ENCODE measurements at regions not wholly inside any gene's neighbourhood (a gene's known extent, or its start where the extent isn't known, plus 50 kb on each side); places are given as distances from the start of the nearest gene placed in this dataset.

DNA sequence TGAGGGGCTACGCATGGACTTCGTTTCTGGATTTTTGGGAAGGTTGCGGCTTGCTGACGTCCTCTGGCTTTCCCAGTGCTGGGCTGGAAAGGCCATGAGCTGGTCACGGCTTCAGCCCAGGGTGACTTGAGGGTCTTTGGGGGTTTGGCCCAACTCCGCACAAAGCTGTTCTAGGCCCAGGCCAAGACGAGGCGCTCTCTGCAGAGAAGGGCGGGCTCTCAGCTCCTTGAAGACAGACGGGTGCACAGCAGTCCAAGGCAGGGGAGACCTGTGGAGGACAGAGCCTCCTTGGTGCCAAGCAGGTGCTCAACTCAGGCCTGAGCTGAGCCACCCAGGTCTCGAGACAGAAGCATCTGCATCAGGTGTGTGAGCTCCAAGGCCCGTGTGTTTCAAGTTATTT is 1003.7 kb downstream of the BRD1 start:
- H3K4me2 ChIP-seq (ENCODE audit: low read depth, low read length): no peak overlapping the region
- peaks cover 2 to 14% of the 10 kb centered on the region in 2 experiments; a peak in 3 of 5 replicates for H3K27me3 ChIP-seq (ENCODE audit: control insufficient read depth in 1 of 2, insufficient read depth in 2 of 2, low read length in 2 of 2)
- H3K79me2 ChIP-seq (ENCODE audit: insufficient read depth, low read length): no peaks in the 10 kb centered on the region
- H4K20me1 ChIP-seq (ENCODE audit: insufficient read depth, low read length): no peaks in the 10 kb centered on the region
- no peak overlapping the region for H2AFZ ChIP-seq (ENCODE audit: low read length)
- ChIA-PET CTCF (ENCODE audit: low intra/inter-chr PET ratio, low total read pairs) (no interaction called here), POLR2A (no interaction called here)
- TF ChIP-seq ZNF224 (CRISPR knock-in tag; IDR thresholded peaks at IDR 0.05) (no peak), ISL2 (CRISPR knock-in tag; IDR thresholded peaks at IDR 0.05) (no peak)
- TF ChIP-seq, protein P1, sequence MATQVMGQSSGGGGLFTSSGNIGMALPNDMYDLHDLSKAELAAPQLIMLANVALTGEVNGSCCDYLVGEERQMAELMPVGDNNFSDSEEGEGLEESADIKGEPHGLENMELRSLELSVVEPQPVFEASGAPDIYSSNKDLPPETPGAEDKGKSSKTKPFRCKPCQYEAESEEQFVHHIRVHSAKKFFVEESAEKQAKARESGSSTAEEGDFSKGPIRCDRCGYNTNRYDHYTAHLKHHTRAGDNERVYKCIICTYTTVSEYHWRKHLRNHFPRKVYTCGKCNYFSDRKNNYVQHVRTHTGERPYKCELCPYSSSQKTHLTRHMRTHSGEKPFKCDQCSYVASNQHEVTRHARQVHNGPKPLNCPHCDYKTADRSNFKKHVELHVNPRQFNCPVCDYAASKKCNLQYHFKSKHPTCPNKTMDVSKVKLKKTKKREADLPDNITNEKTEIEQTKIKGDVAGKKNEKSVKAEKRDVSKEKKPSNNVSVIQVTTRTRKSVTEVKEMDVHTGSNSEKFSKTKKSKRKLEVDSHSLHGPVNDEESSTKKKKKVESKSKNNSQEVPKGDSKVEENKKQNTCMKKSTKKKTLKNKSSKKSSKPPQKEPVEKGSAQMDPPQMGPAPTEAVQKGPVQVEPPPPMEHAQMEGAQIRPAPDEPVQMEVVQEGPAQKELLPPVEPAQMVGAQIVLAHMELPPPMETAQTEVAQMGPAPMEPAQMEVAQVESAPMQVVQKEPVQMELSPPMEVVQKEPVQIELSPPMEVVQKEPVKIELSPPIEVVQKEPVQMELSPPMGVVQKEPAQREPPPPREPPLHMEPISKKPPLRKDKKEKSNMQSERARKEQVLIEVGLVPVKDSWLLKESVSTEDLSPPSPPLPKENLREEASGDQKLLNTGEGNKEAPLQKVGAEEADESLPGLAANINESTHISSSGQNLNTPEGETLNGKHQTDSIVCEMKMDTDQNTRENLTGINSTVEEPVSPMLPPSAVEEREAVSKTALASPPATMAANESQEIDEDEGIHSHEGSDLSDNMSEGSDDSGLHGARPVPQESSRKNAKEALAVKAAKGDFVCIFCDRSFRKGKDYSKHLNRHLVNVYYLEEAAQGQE (IDR thresholded peaks at IDR 0.05; ENCODE audit: borderline replicate concordance in 1 of 2, low read depth in 1 of 2, low read length in 2 of 2): no peak
- TF ChIP-seq, protein P2, sequence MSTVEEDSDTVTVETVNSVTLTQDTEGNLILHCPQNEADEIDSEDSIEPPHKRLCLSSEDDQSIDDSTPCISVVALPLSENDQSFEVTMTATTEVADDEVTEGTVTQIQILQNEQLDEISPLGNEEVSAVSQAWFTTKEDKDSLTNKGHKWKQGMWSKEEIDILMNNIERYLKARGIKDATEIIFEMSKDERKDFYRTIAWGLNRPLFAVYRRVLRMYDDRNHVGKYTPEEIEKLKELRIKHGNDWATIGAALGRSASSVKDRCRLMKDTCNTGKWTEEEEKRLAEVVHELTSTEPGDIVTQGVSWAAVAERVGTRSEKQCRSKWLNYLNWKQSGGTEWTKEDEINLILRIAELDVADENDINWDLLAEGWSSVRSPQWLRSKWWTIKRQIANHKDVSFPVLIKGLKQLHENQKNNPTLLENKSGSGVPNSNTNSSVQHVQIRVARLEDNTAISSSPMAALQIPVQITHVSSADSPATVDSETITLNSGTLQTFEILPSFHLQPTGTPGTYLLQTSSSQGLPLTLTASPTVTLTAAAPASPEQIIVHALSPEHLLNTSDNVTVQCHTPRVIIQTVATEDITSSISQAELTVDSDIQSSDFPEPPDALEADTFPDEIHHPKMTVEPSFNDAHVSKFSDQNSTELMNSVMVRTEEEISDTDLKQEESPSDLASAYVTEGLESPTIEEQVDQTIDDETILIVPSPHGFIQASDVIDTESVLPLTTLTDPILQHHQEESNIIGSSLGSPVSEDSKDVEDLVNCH (CRISPR knock-in tag; IDR thresholded peaks at IDR 0.05): no peak
- intact Hi-C loops (cut with micrococcal nuclease; ENCODE audit: unreplicated experiment) (no loop called here), in situ Hi-C loops (cut with HindIII; ENCODE audit: extremely low pct_ligation_motif_present, low pct_unique_long_range_greater_than_20kb) (no loop called here)
- DNase-seq (ENCODE audit: low spot score) (no peak), ATAC-seq (no peak), FAIRE-seq (no peak)
- 60% methylated on average over 3 of the region's 12 CpGs for WGBS (ENCODE audit: low lambda C conversion rate)
- no TSS peak for BruUV-seq (replicated peaks)
- H3K4me3 ChIP-seq (replicated peaks in 1 of 3; ENCODE audit: insufficient read depth in 1 of 3, low read depth in 2 of 3, low read length in 3 of 3): no peak overlapping the region
- no peak overlapping the region for H3K27ac ChIP-seq (ENCODE audit: extremely low read length, insufficient read depth, low read length)
- no peaks in the 10 kb centered on the region for H3K9me3 ChIP-seq (ENCODE audit: low read length)
- H3K36me3 ChIP-seq (replicated peaks in 1 of 2; ENCODE audit: control insufficient read depth in 1 of 2, insufficient read depth in 2 of 2, low read length in 2 of 2): no peaks in the 10 kb centered on the region
- H3K4me1 ChIP-seq (ENCODE audit: insufficient read depth, low read length): no peaks in the 10 kb centered on the region
- no peak overlapping the region for H3K9ac ChIP-seq (ENCODE audit: insufficient read depth, low read depth, low read length)

Measured in HepG2 (cell line).